C4-2B (cell line): ENCODE measurements at regions not wholly inside any gene's neighbourhood (a gene's known extent, or its start where the extent isn't known, plus 50 kb on each side); places are given as distances from the start of the nearest gene placed in this dataset.

Experiments
- CTCF ChIP-seq: fragments of 450-650 bp; conservative IDR thresholded peaks from 2 replicates; pipeline ENCODE4 v1.5.1; 2017; ENCODE audit warnings: mild to moderate bottlenecking
- ZFX ChIP-seq: fragments of 450-650 bp; IDR thresholded peaks from 2 replicates; pipeline ENCODE4 v1.6.1; 2017

DNA sequence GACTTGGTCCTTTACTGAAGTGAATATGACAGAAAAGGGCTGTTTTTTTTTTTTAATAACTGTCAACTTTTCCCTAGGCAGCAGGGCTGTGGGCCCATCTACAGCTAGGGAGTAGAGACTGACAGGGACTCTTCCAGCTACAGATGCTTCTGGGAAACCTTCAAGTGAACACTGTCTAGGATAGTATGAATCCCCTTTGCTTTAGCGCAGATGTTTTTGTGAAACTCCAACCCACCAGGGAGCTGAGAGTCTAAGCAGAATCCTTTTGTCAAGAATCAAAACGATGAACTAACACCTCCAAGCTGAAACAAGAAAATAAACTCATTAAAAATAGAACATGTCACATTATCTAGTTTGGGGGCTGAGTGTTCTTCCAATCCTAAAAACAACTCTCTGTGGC is 219.7 kb upstream of the FGF13 start:
- TF ChIP-seq CTCF (no peak), ZFX (no peak)
